Body of pancreas (tissue), 4 donors: ENCODE measurements at regions not wholly inside any gene's neighbourhood (a gene's known extent, or its start where the extent isn't known, plus 50 kb on each side); places are given as distances from the start of the nearest gene placed in this dataset.

Experiments
- CTCF ChIP-seq, 7 experiments: fragments of 450-650 bp in 4 of 7; fragments of 200-600 bp in 3 of 7; sonication (generic) in 3 of 7; IDR thresholded peaks; one replicate each; pipeline ENCODE4 v1.5.1; 2016 to 2019; ENCODE audit warnings: antibody characterized with exemption in 7 of 7
- POLR2A ChIP-seq, 3 donors: fragments of 450-650 bp; IDR thresholded peaks; one replicate each; pipeline ENCODE4 v1.6.1; 2016; ENCODE audit warnings: antibody characterized with exemption in 3 of 3, mild to moderate bottlenecking in 2 of 3

GRCh38 chr6:1076531-1077459 lies 235.1 kb upstream of the FOXQ1 start:
- TF ChIP-seq CTCF (IDR thresholded peaks at IDR 0.05) = no peak
- no peak for TF ChIP-seq POLR2A (IDR thresholded peaks at IDR 0.05)
